NB4 (cell line): ENCODE measurements at regions not wholly inside any gene's neighbourhood (a gene's known extent, or its start where the extent isn't known, plus 50 kb on each side); places are given as distances from the start of the nearest gene placed in this dataset.

ENCODE experiments used
- DNase-seq: peaks from one replicate; pipeline ENCODE4 v3.0.0; 2010; ENCODE audit warnings: low read depth
- H3K4me3 ChIP-seq: one replicate; pipeline ENCODE4 v1.5.1; 2011; ENCODE audit warnings: mild to moderate bottlenecking, low read depth, low read length, moderate library complexity
- CTCF ChIP-seq: IDR thresholded peaks from one replicate; pipeline ENCODE4 v1.5.1; 2012; ENCODE audit warnings: low read depth, low read length
- MAX ChIP-seq: IDR thresholded peaks from 2 replicates; pipeline ENCODE4 v1.6.1; 2011; ENCODE audit warnings: low read depth, low read length
- MYC ChIP-seq: IDR thresholded peaks from 2 replicates; pipeline ENCODE4 v1.6.1; 2011; ENCODE audit warnings: low read depth, low read length
- POLR2A ChIP-seq: IDR thresholded peaks from 2 replicates; pipeline ENCODE4 v1.6.1; 2011; ENCODE audit warnings: mild to moderate bottlenecking; ENCODE audit not compliant: insufficient read length; ENCODE audit errors: extremely low read depth

GRCh38 chr9:111102793-111103464, 64.7 kb upstream of the LPAR1 start:
- H3K4me3 ChIP-seq = no peak overlapping the region

GRCh38 chr9:111099199-111100008, 61.1 kb upstream of the LPAR1 start:
- no peak overlapping the region for H3K4me3 ChIP-seq
- TF ChIP-seq POLR2A (no peak), MYC (no peak), CTCF (no peak), MAX (no peak)
- DNase-seq = no peak

More at GRCh38 chr9:111102793-111103464, 64.7 kb upstream of the LPAR1 start:
- no peak for TF ChIP-seq POLR2A
- TF ChIP-seq MYC = no peak
- no peak for TF ChIP-seq CTCF
- no peak for TF ChIP-seq MAX
- DNase-seq = no peak

GRCh38 chr9:111098093-111098492, 59.8 kb upstream of the LPAR1 start:
- TF ChIP-seq CTCF (no peak), MAX (no peak), MYC (no peak), POLR2A (no peak)
- no peak for DNase-seq
- H3K4me3 ChIP-seq = no peak overlapping the region

GRCh38 chr9:111096051-111096450, 57.8 kb upstream of the LPAR1 start:
- TF ChIP-seq CTCF (no peak), MAX (no peak), POLR2A (no peak), MYC (no peak)
- no peak for DNase-seq
- no peak overlapping the region for H3K4me3 ChIP-seq

- H3K4me3 ChIP-seq = no peak overlapping the region
- TF ChIP-seq POLR2A = no peak
- TF ChIP-seq CTCF = no peak
- no peak for TF ChIP-seq MYC
- no peak for TF ChIP-seq MAX
- DNase-seq = no peak
Measured at GRCh38 chr9:111095441-111095840, 57.2 kb upstream of the LPAR1 start.
